T47D (cell line): ENCODE measurements at regions not wholly inside any gene's neighbourhood (a gene's known extent, or its start where the extent isn't known, plus 50 kb on each side); places are given as distances from the start of the nearest gene placed in this dataset.

ENCODE experiments used
- DNase-seq, 2 experiments: peaks; one replicate each; pipeline versions ENCODE4 v3.0.0 to v3.0.0-alpha.2; 2011 to 2012; ENCODE audit warnings: low read depth in 1 of 2, low spot score in 1 of 2
- JUND ChIP-seq: IDR thresholded peaks from 2 replicates; pipeline ENCODE4 v1.6.1; 2012; ENCODE audit warnings: low read depth
- in situ Hi-C: cut with HindIII; loops from 2 replicates; pipeline ENCODE4 v1.10.0; 2016; ENCODE audit warnings: low sequenced_read_pairs, low pct_unique_long_range_greater_than_20kb

DNA sequence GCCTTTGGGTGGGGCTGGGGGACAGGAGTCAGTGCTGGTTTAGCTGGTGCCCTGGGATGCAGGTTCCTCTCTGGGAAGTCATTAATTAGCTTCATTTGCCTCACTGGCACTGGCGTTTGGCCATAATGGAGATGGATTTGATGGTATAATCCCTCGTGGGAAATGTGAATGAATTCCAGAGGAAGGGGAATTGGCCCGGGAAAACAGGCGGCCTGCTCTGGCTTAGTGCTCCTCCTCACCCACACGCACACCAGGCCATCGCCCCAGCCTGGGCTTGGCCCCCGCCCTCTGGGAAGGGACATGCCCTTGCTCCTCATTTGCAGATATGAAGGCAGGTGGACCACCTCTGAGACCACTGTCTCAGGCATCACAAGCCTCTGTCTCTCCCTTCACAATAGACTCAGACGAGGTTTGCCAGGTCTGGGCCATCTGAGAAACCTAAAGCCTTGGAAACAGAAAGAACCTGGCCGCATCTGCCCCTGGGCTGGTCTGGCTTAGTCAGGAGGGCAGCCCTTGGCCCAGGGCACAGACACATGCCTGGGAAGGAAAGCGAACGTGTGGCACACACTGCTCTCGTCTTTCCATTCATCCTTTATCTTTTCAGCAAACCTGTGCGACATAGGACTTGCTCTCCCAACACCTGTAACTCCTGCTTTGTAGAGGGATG lies 199.2 kb upstream of the CDH4 start:
- TF ChIP-seq JUND, result no peak
- in situ Hi-C loops, result no loop called here
- no peak for DNase-seq

DNA sequence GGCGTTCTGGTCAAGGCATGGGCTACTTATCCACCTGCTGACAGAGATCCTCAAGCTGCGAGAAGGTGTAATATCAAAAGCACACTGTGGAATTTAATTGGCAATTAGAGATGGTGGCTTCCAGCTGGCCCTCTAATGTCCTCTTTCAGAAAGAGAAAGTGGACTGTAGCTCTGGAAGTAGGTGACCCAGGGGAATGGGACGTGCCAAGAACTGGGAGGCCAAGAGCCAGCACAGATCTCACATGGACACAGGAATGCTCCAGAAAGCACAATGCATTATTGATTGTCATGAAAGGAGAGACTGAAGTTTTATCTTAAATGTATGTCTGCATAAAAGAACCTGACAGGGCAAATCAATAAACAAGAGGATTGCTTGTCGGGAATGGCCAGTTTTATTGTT lies 198.6 kb upstream of the CDH4 start:
- no peak for DNase-seq
- in situ Hi-C loops, result no loop called here
- TF ChIP-seq JUND, result no peak

DNA sequence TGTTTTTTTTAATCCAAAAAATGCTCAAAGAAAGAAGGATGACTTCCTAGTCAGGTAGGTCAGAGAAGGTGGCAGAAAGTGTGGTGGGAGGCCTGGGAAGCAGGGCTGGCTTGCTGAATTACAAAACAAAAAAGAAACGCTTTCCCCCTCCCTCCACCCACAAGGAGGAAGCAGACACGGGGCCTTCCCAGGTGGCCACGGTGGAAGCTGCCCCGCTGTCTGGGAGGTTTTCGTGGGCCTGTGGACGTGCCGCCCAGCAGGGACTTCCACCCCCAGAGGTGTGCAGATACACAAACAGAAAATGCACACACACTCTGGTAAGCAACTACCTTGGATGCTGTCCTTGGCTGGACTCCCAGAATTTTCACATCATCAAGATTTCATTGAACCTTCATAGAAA lies 198.2 kb upstream of the CDH4 start:
- TF ChIP-seq JUND, result no peak
- DNase-seq, result no peak
- in situ Hi-C loops, result no loop called here

DNA sequence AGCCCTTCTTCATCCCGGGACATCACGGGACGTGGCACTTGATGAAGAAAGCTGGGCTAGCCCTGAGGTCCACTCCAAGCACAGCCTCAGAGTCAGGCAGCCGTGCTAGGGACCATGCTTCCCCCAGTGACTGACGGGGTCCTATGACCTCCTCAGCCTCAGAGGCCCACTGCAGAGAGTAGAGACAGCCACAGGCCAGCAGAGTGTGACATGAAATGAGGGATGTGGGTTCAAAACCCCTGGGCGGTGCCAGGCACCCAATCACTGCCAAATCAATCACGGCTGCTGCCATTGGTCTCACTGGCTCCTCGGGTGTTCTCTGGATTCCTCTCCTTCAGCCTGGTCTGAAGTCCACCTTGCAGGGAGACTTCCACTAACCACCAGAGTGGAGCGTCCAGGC lies 197.7 kb upstream of the CDH4 start:
- in situ Hi-C loops, result no loop called here
- no peak for DNase-seq
- TF ChIP-seq JUND, result no peak

DNA sequence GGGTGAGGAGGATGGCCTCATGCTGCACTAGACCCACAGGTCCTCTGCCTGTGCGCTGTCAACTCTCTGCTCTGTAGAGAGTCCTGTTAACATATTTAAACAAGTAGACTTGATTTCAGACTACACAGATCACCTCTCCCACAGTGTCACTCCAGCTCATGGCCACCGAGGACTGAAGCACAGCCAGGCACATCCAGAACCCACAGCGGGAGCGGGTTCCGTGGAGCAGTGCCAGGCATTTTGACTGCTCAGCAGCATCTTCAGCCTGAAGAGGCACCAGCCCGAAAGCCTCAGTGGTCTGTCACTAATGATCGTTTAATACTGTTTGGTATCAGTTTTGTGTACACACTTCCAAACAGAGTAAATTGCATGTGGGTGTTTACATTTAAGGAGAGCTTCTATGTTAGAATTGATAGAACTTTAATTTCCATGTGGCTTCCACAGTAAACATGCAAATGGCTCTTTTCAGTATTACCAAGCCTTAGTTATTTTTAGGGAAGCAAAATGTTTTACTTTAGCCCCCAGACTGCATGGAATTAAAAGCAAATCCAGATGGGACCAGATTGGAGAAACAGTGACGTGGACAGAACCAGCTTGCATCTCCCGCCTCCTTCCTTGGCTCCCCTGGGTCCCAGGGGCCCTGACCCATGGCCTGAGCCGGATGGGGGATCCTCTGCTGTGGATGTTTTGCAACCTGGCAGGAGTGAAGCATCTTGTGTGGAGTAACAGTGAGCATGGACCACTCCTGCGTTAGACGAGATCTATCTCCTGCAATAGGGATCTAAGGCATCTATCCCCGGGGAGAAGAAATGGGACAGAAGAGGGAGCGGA lies 196.7 kb upstream of the CDH4 start:
- in situ Hi-C loops, result no loop called here
- no peak for TF ChIP-seq JUND
- DNase-seq, result no peak

DNA sequence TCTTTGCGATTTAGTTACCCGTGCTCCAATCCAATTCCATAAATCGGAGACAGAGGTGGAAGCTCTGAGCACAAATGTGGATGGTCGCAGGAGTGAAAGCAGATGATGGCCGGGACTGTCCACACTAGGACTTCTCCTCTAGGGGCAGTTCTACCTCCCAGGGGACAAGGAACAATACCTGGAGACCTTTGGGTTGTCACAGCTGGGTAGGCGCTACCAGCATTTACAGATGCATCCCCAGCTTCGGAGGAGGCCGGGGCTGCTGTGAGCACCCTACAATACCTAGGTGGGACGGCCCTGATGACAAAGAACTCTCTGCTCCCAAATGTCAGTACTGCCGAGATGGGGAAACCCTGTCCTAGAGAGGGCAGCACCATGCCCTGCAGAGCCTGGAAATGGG lies 195.9 kb upstream of the CDH4 start:
- in situ Hi-C loops, result no loop called here
- TF ChIP-seq JUND, result no peak
- no peak for DNase-seq

DNA sequence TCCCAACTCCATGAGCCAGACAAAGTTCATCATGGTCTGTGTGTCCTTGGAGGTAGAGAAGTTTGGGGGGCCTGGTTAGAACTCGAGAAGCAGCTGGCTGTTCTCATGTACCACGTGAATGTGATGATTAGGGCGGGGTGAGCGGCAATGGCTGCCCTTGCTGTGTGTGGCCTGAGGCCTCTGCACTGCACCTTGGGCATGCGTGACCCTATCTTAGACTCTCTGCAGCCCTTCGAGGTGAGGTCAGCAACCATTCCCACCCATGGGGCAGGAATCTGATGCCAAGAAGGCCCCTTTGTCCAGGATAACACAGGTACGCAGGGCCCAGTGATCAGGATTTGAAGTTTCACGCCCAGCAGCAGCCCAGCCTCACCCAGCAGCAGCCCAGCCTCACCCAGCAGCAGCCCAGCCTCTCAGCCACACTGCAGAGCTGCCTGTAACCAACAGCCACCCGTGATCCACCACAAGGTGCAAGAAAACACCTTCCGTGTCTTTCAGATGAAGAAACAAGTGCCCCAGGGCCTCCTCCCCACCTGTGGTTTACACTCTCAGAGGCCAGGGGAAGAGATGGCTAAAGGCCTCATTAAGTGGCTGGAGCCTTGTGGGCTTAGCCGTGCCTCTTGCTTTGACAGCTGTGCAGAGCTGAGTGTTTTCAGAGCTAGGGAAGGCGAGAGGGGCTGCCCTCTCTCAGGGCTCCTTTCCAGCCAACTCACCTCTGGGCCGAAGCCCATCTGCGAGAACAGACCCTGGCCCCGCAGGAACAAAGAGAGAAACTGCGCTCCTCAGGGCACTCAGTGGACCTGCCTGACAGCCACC lies 195.2 kb upstream of the CDH4 start:
- DNase-seq, result no peak
- in situ Hi-C loops, result no loop called here

DNA sequence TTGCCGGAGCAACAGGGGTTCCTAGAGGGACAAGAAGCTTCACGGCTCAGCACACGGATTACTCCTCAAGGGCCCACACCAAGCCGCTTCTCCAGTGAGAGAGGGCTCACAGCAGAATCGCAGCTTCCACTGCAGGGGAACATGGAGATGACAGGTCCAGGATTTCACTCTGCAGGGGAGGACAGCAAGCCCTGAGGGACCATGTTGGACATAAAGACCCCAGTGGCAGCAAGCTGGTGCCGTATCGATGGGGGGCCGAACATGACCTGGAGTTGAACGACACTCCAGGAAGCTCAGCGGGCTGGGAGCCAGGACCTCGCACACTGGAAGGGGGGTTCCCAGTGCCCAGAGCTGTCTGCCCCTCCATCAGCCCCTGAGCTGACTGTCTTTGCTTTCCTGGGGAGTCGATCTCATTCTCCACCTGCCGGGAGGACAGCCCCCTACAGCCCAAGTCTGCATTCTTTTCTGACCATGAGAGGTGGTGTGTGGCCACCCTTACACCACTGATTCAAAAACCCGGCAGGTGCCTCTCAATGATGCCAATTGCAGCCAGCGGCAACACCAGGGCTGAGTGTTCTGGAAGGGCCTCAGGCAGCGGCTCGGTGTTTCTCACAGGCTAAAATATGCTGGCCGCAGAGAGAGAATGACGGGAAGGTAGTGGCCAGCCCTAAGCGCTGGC lies 194.5 kb upstream of the CDH4 start:
- no peak for DNase-seq
- no peak for TF ChIP-seq JUND
- in situ Hi-C loops, result no loop called here

More for the DNA sequence above, 195.2 kb upstream of the CDH4 start:
- no peak for TF ChIP-seq JUND

DNA sequence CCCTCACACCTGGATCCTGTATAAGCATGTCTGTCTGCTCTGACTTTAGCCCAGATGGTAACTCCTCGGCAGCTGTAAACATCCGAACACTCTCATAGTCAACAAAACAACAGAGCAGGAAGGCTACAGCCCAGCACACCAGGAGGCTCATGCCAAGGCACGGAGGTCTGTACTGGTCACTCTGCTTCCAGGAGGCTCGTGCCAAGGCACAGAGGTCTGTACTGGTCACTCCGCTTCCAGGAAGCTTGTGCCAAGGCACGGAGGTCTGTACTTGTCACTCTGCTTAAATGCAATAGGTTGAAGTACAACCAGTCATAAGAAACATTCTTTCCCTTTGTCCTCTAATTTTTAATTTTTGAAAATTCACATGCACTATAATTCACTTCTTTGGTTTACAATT lies 190.1 kb upstream of the CDH4 start:
- in situ Hi-C loops, result no loop called here
- DNase-seq, result no peak
- TF ChIP-seq JUND, result no peak

DNA sequence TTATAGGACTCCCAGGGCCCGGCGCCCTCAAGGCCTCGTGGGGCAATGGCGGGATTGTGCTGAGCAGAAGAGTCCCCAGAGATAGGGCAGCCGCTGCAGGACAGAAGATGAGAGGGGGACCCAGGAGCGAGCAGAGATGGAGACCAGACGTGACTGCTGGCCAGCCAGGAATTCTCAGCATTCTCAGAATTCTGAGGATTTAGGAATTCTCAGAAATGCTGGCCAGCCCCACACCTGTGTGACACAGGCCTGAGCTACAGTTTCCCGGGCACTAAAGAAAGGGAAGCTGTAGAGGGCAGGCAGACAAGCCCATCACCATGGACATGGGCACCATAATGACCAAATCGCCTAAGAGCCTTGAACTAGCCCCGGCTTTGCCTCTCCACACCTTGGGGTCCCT lies 186.2 kb upstream of the CDH4 start:
- TF ChIP-seq JUND, result no peak
- in situ Hi-C loops, result no loop called here
- DNase-seq, result no peak

DNA sequence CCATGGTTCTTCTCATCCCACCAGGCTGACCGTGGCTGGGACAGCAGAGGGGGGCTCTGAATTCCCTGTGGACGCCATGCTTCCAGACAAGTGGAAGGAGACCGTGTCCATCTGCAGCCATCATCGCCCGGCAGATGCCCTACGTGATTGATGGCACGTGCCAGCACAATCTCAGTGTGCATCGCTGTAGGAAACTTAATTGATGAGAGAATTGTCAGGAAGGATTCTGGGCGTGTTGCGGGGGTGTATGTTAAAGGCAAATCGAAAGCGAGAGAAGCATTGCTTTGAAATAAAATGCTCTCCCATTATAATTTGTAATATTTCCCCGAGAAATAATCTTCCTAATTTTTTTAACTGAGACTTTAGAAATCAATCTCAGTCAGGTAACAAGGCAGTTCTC lies 185.5 kb upstream of the CDH4 start:
- in situ Hi-C loops, result no loop called here
- no peak for TF ChIP-seq JUND

DNA sequence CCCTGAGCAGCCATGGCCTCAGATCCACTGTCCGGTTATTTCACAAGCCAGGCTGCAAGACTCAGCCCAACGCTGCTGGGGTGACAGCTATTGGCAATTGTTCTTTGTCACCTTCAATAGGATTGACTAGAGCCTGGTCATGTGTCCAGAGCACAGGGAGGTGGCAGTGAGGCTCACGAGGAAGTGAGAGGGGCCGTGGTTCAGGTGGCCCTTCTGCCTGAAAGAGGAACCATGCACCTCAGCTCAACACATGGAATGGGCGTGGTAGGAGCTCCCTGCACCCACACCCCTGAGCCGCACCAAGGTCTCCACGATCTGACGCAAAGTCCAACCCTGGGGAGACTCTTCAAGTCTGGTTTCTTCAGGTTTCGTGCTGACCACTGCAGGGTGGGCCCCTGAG lies 184.8 kb upstream of the CDH4 start:
- in situ Hi-C loops, result no loop called here
- no peak for TF ChIP-seq JUND
- no peak for DNase-seq

More for the DNA sequence above, 185.5 kb upstream of the CDH4 start:
- DNase-seq, result no peak
